HepG2 (cell line): ENCODE measurements at regions not wholly inside any gene's neighbourhood (a gene's known extent, or its start where the extent isn't known, plus 50 kb on each side); places are given as distances from the start of the nearest gene placed in this dataset.
A peak's percentile ranks its signal among the peaks of the same experiment; 100 is the strongest.

ENCODE experiments used
- ARID3A ChIP-seq: IDR thresholded peaks from 2 replicates; pipeline ENCODE4 v1.6.1; 2012; ENCODE audit warnings: low read depth, low read length, improper control_type of control experiment
- ATAD3A ChIP-seq: sonication (generic); formaldehyde crosslinking; IDR thresholded peaks from 2 replicates; pipeline ENCODE4 v1.4.0; 2020; ENCODE audit warnings: missing genetic modification reagents
- FOSL1 ChIP-seq: sonication (generic); formaldehyde crosslinking; IDR thresholded peaks from 2 replicates; pipeline ENCODE4 v1.9.0; 2021; ENCODE audit warnings: missing genetic modification reagents, borderline replicate concordance
- HDAC1 ChIP-seq: sonication (generic); formaldehyde crosslinking; IDR thresholded peaks from 2 replicates; pipeline ENCODE4 v1.5.1; 2020; ENCODE audit warnings: mild to moderate bottlenecking, missing genetic modification reagents
- IRF2 ChIP-seq: IDR thresholded peaks from 2 replicates; pipeline ENCODE4 v1.6.1; 2018; ENCODE audit warnings: missing genetic modification reagents, missing compliant biosample characterization
- MBNL3 ChIP-seq: fragments of 250-450 bp; sonication (Bioruptor Pico); conservative IDR thresholded peaks from 2 replicates; pipeline ENCODE4 v1.8.0; 2022; ENCODE audit warnings: mild to moderate bottlenecking, inconsistent platforms
- MED1 ChIP-seq: sonication (generic); formaldehyde crosslinking; IDR thresholded peaks from 2 replicates; pipeline ENCODE4 v1.4.0; 2020; ENCODE audit warnings: missing genetic modification reagents
- MIXL1 ChIP-seq: IDR thresholded peaks from 2 replicates; pipeline ENCODE4 v1.6.1; 2016
- NCOR1 ChIP-seq: fragments of 200-600 bp; sonication (generic); IDR thresholded peaks from 2 replicates; pipeline ENCODE4 v1.7.0; 2017; ENCODE audit warnings: antibody characterized with exemption, low read length, borderline replicate concordance
- PHF5A ChIP-seq: IDR thresholded peaks from one replicate; pipeline ENCODE4 v1.6.1; 2018; ENCODE audit warnings: low read depth, missing genetic modification reagents; ENCODE audit not compliant: unreplicated experiment
- POLR2A ChIP-seq, 2 experiments: IDR thresholded peaks; 2 replicates each; pipeline ENCODE4 v1.6.1; 2011; ENCODE audit warnings: low read depth in 2 of 2, low read length in 2 of 2, mild to moderate bottlenecking in 1 of 2, moderate library complexity in 1 of 2; ENCODE audit not compliant: insufficient read depth in 1 of 2
- SAP130 ChIP-seq: IDR thresholded peaks from 2 replicates; pipeline ENCODE4 v1.6.1; 2016; ENCODE audit warnings: low read depth
- SNAPC4 ChIP-seq: sonication (generic); formaldehyde crosslinking; IDR thresholded peaks from 2 replicates; pipeline ENCODE4 v1.4.0; 2020; ENCODE audit warnings: mild to moderate bottlenecking, missing genetic modification reagents
- TIGD3 ChIP-seq: sonication (generic); formaldehyde crosslinking; IDR thresholded peaks from 2 replicates; pipeline ENCODE4 v1.5.1; 2020; ENCODE audit warnings: mild to moderate bottlenecking, missing genetic modification reagents, borderline replicate concordance
- ZKSCAN8 ChIP-seq: IDR thresholded peaks from 2 replicates; pipeline ENCODE4 v1.6.1; 2016; ENCODE audit warnings: borderline replicate concordance, missing genetic modification reagents, missing compliant biosample characterization
- ZNF180 ChIP-seq: sonication (generic); formaldehyde crosslinking; IDR thresholded peaks from 2 replicates; pipeline ENCODE4 v1.4.0; 2020; ENCODE audit warnings: low read depth, missing genetic modification reagents, borderline replicate concordance
- ZNF343 ChIP-seq: sonication (generic); formaldehyde crosslinking; IDR thresholded peaks from 2 replicates; pipeline ENCODE4 v1.4.0; 2020; ENCODE audit warnings: mild to moderate bottlenecking, missing genetic modification reagents
- ZNF354B ChIP-seq: sonication (generic); formaldehyde crosslinking; IDR thresholded peaks from 2 replicates; pipeline ENCODE4 v1.8.0; 2022; ENCODE audit warnings: mild to moderate bottlenecking, missing genetic modification reagents
- ZNF644 ChIP-seq: IDR thresholded peaks from 2 replicates; pipeline ENCODE4 v1.6.1; 2016; ENCODE audit warnings: low read depth
- TF ChIP-seq, protein P1 (sequence below): sonication (generic); formaldehyde crosslinking; IDR thresholded peaks from 2 replicates; pipeline ENCODE4 v1.8.1; 2023; ENCODE audit warnings: mild to moderate bottlenecking, missing genetic modification reagents
- TF ChIP-seq, protein P2 (sequence below): sonication (generic); formaldehyde crosslinking; IDR thresholded peaks from 2 replicates; pipeline ENCODE4 v1.5.0; 2020; ENCODE audit warnings: mild to moderate bottlenecking, missing genetic modification reagents, borderline replicate concordance

DNA sequence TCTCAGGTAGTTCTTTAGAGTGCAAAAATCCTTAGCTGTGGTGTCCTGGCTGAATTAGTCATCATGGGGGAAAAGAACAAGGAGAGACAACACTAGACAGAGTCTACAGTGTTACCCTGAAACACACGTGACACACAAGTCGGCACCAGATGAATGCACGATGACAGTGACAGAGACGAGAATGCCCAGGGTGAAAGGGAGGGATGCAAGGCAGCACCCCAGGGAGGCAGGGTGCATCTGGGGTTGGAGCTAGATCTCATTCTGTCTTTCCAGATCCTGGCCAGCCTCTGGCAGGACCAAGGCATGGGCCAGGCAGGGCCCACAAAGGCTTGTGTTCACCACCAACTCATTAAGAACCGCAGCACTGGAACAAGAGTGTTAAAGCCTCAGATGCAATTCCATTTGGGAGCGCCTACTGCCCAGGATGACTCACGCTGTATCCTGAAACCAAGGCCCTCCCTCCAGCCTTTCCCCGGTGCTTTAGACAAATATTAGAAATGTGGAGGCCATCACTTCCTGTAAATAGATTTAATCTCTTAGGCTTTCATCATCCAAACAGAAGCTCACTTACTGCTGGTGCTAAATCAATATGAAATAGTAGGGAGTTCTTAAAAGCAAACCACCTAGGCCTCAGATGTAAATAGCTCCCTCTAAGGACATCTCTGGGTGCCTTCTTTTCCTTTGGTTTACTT, 56.1 kb downstream of the IRX2 start (continued):
- TF ChIP-seq, protein P1, sequence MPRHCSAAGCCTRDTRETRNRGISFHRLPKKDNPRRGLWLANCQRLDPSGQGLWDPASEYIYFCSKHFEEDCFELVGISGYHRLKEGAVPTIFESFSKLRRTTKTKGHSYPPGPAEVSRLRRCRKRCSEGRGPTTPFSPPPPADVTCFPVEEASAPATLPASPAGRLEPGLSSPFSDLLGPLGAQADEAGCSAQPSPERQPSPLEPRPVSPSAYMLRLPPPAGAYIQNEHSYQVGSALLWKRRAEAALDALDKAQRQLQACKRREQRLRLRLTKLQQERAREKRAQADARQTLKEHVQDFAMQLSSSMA (CRISPR knock-in tag), result no peak
- TF ChIP-seq MBNL3 (CRISPR knock-in tag), result no peak
- TF ChIP-seq ATAD3A (CRISPR knock-in tag), result no peak
- no peak for TF ChIP-seq NCOR1
- peak; percentile 29; the same call in 1 of the 2 replicates for TF ChIP-seq ARID3A
- no peak for TF ChIP-seq MIXL1 (CRISPR knock-in tag)
- no peak for TF ChIP-seq SAP130
- TF ChIP-seq ZNF343 (CRISPR knock-in tag), result no peak
- TF ChIP-seq ZNF180 (CRISPR knock-in tag), result no peak
- no peak for TF ChIP-seq SNAPC4
- TF ChIP-seq, protein P2, sequence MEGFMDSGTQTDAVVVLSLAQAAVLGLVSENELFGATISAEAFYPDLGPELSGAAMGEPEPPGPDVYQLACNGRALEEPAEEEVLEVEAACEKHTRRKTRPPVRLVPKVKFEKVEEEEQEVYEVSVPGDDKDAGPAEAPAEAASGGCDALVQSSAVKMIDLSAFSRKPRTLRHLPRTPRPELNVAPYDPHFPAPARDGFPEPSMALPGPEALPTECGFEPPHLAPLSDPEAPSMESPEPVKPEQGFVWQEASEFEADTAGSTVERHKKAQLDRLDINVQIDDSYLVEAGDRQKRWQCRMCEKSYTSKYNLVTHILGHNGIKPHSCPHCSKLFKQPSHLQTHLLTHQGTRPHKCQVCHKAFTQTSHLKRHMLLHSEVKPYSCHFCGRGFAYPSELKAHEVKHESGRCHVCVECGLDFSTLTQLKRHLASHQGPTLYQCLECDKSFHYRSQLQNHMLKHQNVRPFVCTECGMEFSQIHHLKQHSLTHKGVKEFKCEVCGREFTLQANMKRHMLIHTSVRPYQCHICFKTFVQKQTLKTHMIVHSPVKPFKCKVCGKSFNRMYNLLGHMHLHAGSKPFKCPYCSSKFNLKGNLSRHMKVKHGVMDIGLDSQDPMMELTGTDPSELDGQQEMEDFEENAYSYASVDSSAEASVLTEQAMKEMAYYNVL (CRISPR knock-in tag), result no peak
- TF ChIP-seq ZKSCAN8 (CRISPR knock-in tag), result no peak
- TF ChIP-seq ZNF644 (CRISPR knock-in tag), result no peak
- no peak for TF ChIP-seq TIGD3 (CRISPR knock-in tag)
- no peak for TF ChIP-seq POLR2A (IDR thresholded peaks at IDR 0.05; ENCODE audit: insufficient read depth in 1 of 2, low read depth in 2 of 2, low read length in 2 of 2)
- TF ChIP-seq FOSL1 (CRISPR knock-in tag), result peak; percentile 31; the same call in 1 of the 2 replicates
- no peak for TF ChIP-seq PHF5A
- TF ChIP-seq HDAC1 (CRISPR knock-in tag), result no peak
- no peak for TF ChIP-seq MED1 (CRISPR knock-in tag)
- no peak for TF ChIP-seq ZNF354B (CRISPR knock-in tag)
- TF ChIP-seq IRF2 (CRISPR knock-in tag), result no peak
